ENCODE measurements at regions not wholly inside any gene's neighbourhood (a gene's known extent, or its start where the extent isn't known, plus 50 kb on each side); places are given as distances from the start of the nearest gene placed in this dataset.

GRCh38 chr10:28949005-28950004, 272.0 kb downstream of the BAMBI start:
- Histone ChIP-seq H2AFZ (ENCODE audit: low read depth, low read length) (no peak overlapping the region), H3K4me1 (ENCODE audit: insufficient read depth, low read length) (peaks cover 14% of the 10 kb centered on the region), H3K36me3 (ENCODE audit: insufficient read depth, low read length) (no peaks in the 10 kb centered on the region), H3K9me3 (ENCODE audit: insufficient read depth, low read depth, low read length) (no peaks in the 10 kb centered on the region), H3K4me2 (ENCODE audit: low read length) (no peak overlapping the region), H3K4me3 (ENCODE audit: insufficient read depth, low read depth, low read length) (no peak overlapping the region), H3K27ac (ENCODE audit: low read depth, low read length) (no peak overlapping the region), H3K79me2 (ENCODE audit: insufficient read depth, low read length) (no peaks in the 10 kb centered on the region), H3K9ac (ENCODE audit: low read length) (no peak overlapping the region), H4K20me1 (ENCODE audit: insufficient read depth, low read length) (no peaks in the 10 kb centered on the region), H3K27me3 (ENCODE audit: insufficient read depth, low read length) (no peaks in the 10 kb centered on the region)
- peaks cover 3% of the 10 kb centered on the region for H3K9me3 Mint-ChIP-seq (ENCODE audit: unreplicated experiment)
- no peak for FAIRE-seq
- peak overlapping the region; percentile 87 for H3K27ac Mint-ChIP-seq (ENCODE audit: unreplicated experiment)
- H3K4me1 Mint-ChIP-seq (ENCODE audit: low read depth, unreplicated experiment): peaks cover 31% of the 10 kb centered on the region
- H3K4me3 Mint-ChIP-seq (ENCODE audit: unreplicated experiment): no peak overlapping the region
- no peaks in the 10 kb centered on the region for H3K27me3 Mint-ChIP-seq (ENCODE audit: low read depth, unreplicated experiment)
- no peak for DNase-seq (ENCODE audit: low read depth)
- no peaks in the 10 kb centered on the region for H3K36me3 Mint-ChIP-seq (ENCODE audit: low read depth, unreplicated experiment)
- TF ChIP-seq CTCF (IDR thresholded peaks at IDR 0.05; ENCODE audit: insufficient read depth, low read depth, low read length) (no peak), EZH2 (IDR thresholded peaks at IDR 0.05; ENCODE audit: insufficient read depth, low read length) (no peak)

- DNase-seq (ENCODE audit: low read depth): no peak
- Histone ChIP-seq H3K4me3 (ENCODE audit: insufficient read depth, low read depth, low read length) (no peak overlapping the region), H3K9ac (ENCODE audit: low read length) (no peak overlapping the region), H4K20me1 (ENCODE audit: insufficient read depth, low read length) (no peaks in the 10 kb centered on the region), H3K27ac (ENCODE audit: low read depth, low read length) (no peak overlapping the region), H3K27me3 (ENCODE audit: insufficient read depth, low read length) (no peaks in the 10 kb centered on the region), H2AFZ (ENCODE audit: low read depth, low read length) (no peak overlapping the region), H3K36me3 (ENCODE audit: insufficient read depth, low read length) (no peaks in the 10 kb centered on the region), H3K4me2 (ENCODE audit: low read length) (no peak overlapping the region), H3K79me2 (ENCODE audit: insufficient read depth, low read length) (no peaks in the 10 kb centered on the region), H3K4me1 (ENCODE audit: insufficient read depth, low read length) (peaks cover 9% of the 10 kb centered on the region), H3K9me3 (ENCODE audit: insufficient read depth, low read depth, low read length) (no peaks in the 10 kb centered on the region)
- Mint-ChIP-seq H3K9me3 (ENCODE audit: unreplicated experiment) (peaks cover 3% of the 10 kb centered on the region), H3K27me3 (ENCODE audit: low read depth, unreplicated experiment) (no peaks in the 10 kb centered on the region), H3K36me3 (ENCODE audit: low read depth, unreplicated experiment) (no peaks in the 10 kb centered on the region), H3K4me1 (ENCODE audit: low read depth, unreplicated experiment) (peaks cover 29% of the 10 kb centered on the region), H3K4me3 (ENCODE audit: unreplicated experiment) (no peak overlapping the region), H3K27ac (ENCODE audit: unreplicated experiment) (no peak overlapping the region)
- TF ChIP-seq CTCF (IDR thresholded peaks at IDR 0.05; ENCODE audit: insufficient read depth, low read depth, low read length) (no peak), EZH2 (IDR thresholded peaks at IDR 0.05; ENCODE audit: insufficient read depth, low read length) (no peak)
- FAIRE-seq: no peak
Measured at GRCh38 chr10:28951484-28951883, 274.2 kb downstream of the BAMBI start.

- DNase-seq (ENCODE audit: low read depth): no peak
- Histone ChIP-seq H3K36me3 (ENCODE audit: insufficient read depth, low read length) (no peaks in the 10 kb centered on the region), H3K9me3 (ENCODE audit: insufficient read depth, low read depth, low read length) (no peaks in the 10 kb centered on the region), H4K20me1 (ENCODE audit: insufficient read depth, low read length) (no peaks in the 10 kb centered on the region), H3K4me3 (ENCODE audit: insufficient read depth, low read depth, low read length) (no peak overlapping the region), H3K4me2 (ENCODE audit: low read length) (no peak overlapping the region), H3K9ac (ENCODE audit: low read length) (no peak overlapping the region), H3K4me1 (ENCODE audit: insufficient read depth, low read length) (no peaks in the 10 kb centered on the region), H3K79me2 (ENCODE audit: insufficient read depth, low read length) (no peaks in the 10 kb centered on the region), H3K27ac (ENCODE audit: low read depth, low read length) (no peak overlapping the region), H2AFZ (ENCODE audit: low read depth, low read length) (no peak overlapping the region), H3K27me3 (ENCODE audit: insufficient read depth, low read length) (no peaks in the 10 kb centered on the region)
- H3K4me1 Mint-ChIP-seq (ENCODE audit: low read depth, unreplicated experiment): peaks cover 25% of the 10 kb centered on the region
- H3K4me3 Mint-ChIP-seq (ENCODE audit: unreplicated experiment): no peak overlapping the region
- TF ChIP-seq CTCF (IDR thresholded peaks at IDR 0.05; ENCODE audit: insufficient read depth, low read depth, low read length) (no peak), EZH2 (IDR thresholded peaks at IDR 0.05; ENCODE audit: insufficient read depth, low read length) (no peak)
- no peak for FAIRE-seq
- H3K27ac Mint-ChIP-seq (ENCODE audit: unreplicated experiment): no peak overlapping the region
- H3K27me3 Mint-ChIP-seq (ENCODE audit: low read depth, unreplicated experiment): no peaks in the 10 kb centered on the region
- peaks cover 3% of the 10 kb centered on the region for H3K9me3 Mint-ChIP-seq (ENCODE audit: unreplicated experiment)
- H3K36me3 Mint-ChIP-seq (ENCODE audit: low read depth, unreplicated experiment): peaks cover under 1% of the 10 kb centered on the region
Measured at GRCh38 chr10:28952523-28952922, 275.2 kb downstream of the BAMBI start.
